MCF 10A (cell line): ENCODE measurements at regions not wholly inside any gene's neighbourhood (a gene's known extent, or its start where the extent isn't known, plus 50 kb on each side); places are given as distances from the start of the nearest gene placed in this dataset.

Experiments used
- BruUV-seq: library from RNA; stranded (reverse); fragments of 400-500 nt; replicated peaks from 2 replicates; lab custom pipeline; 2021; lab: Mats Ljungman, UMichigan
- CTCF ChIA-PET: fragments of 300-600 bp; sonication (Branson Sonifier 250); formaldehyde crosslinking; extraction: SDS; loops from one replicate; lab custom pipeline; 2021; ENCODE audit warnings: antibody characterized with exemption, inconsistent platforms; lab: Yijun Ruan, JAX
- POLR2A ChIA-PET: fragments of 300-600, 350-650 bp; sonication (Branson Sonifier 250); formaldehyde crosslinking; extraction: SDS; loops from one replicate; lab custom pipeline; 2020; ENCODE audit warnings: antibody characterized with exemption, inconsistent platforms; lab: Yijun Ruan, JAX
- DNase-seq: peaks from one replicate; pipeline ENCODE4 v3.0.0-alpha.2; 2018; ENCODE audit not compliant: unreplicated experiment
- H3K27ac Mint-ChIP-seq: one replicate; pipeline ENCODE4 v1.8.0; 2022; ENCODE audit warnings: mild to moderate bottlenecking, low read depth, mixed read lengths; ENCODE audit not compliant: unreplicated experiment
- H3K27me3 Mint-ChIP-seq: one replicate; pipeline ENCODE4 v1.8.0; 2022; ENCODE audit warnings: mixed read lengths; ENCODE audit not compliant: insufficient read depth, unreplicated experiment
- H3K36me3 Mint-ChIP-seq: one replicate; pipeline ENCODE4 v1.8.0; 2022; ENCODE audit warnings: mild to moderate bottlenecking, moderate library complexity, mixed read lengths; ENCODE audit not compliant: insufficient read depth, unreplicated experiment
- H3K4me1 Mint-ChIP-seq: one replicate; pipeline ENCODE4 v1.8.0; 2022; ENCODE audit warnings: mixed read lengths; ENCODE audit not compliant: insufficient read depth, unreplicated experiment
- H3K4me3 Mint-ChIP-seq: one replicate; pipeline ENCODE4 v1.8.0; 2022; ENCODE audit warnings: mild to moderate bottlenecking, moderate library complexity, mixed read lengths; ENCODE audit not compliant: unreplicated experiment
- H3K9me3 Mint-ChIP-seq: one replicate; pipeline ENCODE4 v1.8.0; 2022; ENCODE audit warnings: mixed read lengths; ENCODE audit not compliant: unreplicated experiment
- CTCF ChIP-seq: fragments of 200-600 bp; IDR thresholded peaks from one replicate; pipeline ENCODE4 v1.8.0; 2022; ENCODE audit warnings: antibody characterized with exemption, mild to moderate bottlenecking; ENCODE audit not compliant: unreplicated experiment
- intact Hi-C: fragments of 100-400 bp; cut with micrococcal nuclease; formaldehyde crosslinking; loops from 2 replicates; pipeline ENCODE4 v1.14.1; 2022

GRCh38 chr3:78279091-78279490 lies 1239.2 kb downstream of the ROBO2 start:
- TF ChIP-seq CTCF, result no peak
- no TSS peak for BruUV-seq
- DNase-seq, result no peak
- Mint-ChIP-seq H3K27ac (no peak overlapping the region), H3K27me3 (no peaks in the 10 kb centered on the region), H3K9me3 (no peaks in the 10 kb centered on the region), H3K4me3 (no peak overlapping the region), H3K36me3 (no peaks in the 10 kb centered on the region), H3K4me1 (no peaks in the 10 kb centered on the region)
- POLR2A ChIA-PET, result no interaction called here
- intact Hi-C loops, result loop anchor here (10.0 kb wide), 1 partner anchor 366 kb away; no protein-coding TSS in a partner anchor
- CTCF ChIA-PET, result no interaction called here

GRCh38 chr3:78281381-78281780 lies 1241.5 kb downstream of the ROBO2 start:
- no peak for DNase-seq
- no peaks in the 10 kb centered on the region for H3K36me3 Mint-ChIP-seq
- H3K4me3 Mint-ChIP-seq, result no peak overlapping the region
- BruUV-seq, result no TSS peak
- CTCF ChIA-PET, result no interaction called here
- no peaks in the 10 kb centered on the region for H3K27me3 Mint-ChIP-seq
- H3K27ac Mint-ChIP-seq, result no peak overlapping the region
- intact Hi-C loops, result no loop called here
- POLR2A ChIA-PET, result no interaction called here
- no peak for TF ChIP-seq CTCF
- no peaks in the 10 kb centered on the region for H3K4me1 Mint-ChIP-seq
- no peaks in the 10 kb centered on the region for H3K9me3 Mint-ChIP-seq

GRCh38 chr3:78283994-78284393 lies 1244.1 kb downstream of the ROBO2 start:
- CTCF ChIA-PET, result interaction anchor here (1.1 kb wide), 1 partner anchor 25 kb away, joined by 3 read pairs; no protein-coding TSS in a partner anchor
- no peaks in the 10 kb centered on the region for H3K4me1 Mint-ChIP-seq
- no peak for DNase-seq
- H3K4me3 Mint-ChIP-seq, result no peak overlapping the region
- H3K9me3 Mint-ChIP-seq, result no peaks in the 10 kb centered on the region
- no peaks in the 10 kb centered on the region for H3K27me3 Mint-ChIP-seq
- POLR2A ChIA-PET, result no interaction called here
- no peaks in the 10 kb centered on the region for H3K36me3 Mint-ChIP-seq
- BruUV-seq, result no TSS peak
- no peak for TF ChIP-seq CTCF
- intact Hi-C loops, result no loop called here
- no peak overlapping the region for H3K27ac Mint-ChIP-seq

- no peaks in the 10 kb centered on the region for H3K9me3 Mint-ChIP-seq
- no TSS peak for BruUV-seq
- CTCF ChIA-PET, result interaction anchor here (0.7 kb wide), 1 partner anchor 916 kb away, joined by 4 read pairs; no protein-coding TSS in a partner anchor
- no peak for DNase-seq
- H3K4me1 Mint-ChIP-seq, result no peaks in the 10 kb centered on the region
- POLR2A ChIA-PET, result no interaction called here
- H3K27me3 Mint-ChIP-seq, result no peaks in the 10 kb centered on the region
- no peak overlapping the region for H3K27ac Mint-ChIP-seq
- no peak overlapping the region for H3K4me3 Mint-ChIP-seq
- H3K36me3 Mint-ChIP-seq, result no peaks in the 10 kb centered on the region
- intact Hi-C loops, result no loop called here
- no peak for TF ChIP-seq CTCF
Measured at GRCh38 chr3:78285032-78285728, 1245.3 kb downstream of the ROBO2 start.
